ENCODE measurements at regions not wholly inside any gene's neighbourhood (a gene's known extent, or its start where the extent isn't known, plus 50 kb on each side); places are given as distances from the start of the nearest gene placed in this dataset.
"Not testable (repeated sequence)": the region's sequence is repeated elsewhere in the genome, so short reads cannot be mapped to it uniquely, and the experiment has no call there.

DNA sequence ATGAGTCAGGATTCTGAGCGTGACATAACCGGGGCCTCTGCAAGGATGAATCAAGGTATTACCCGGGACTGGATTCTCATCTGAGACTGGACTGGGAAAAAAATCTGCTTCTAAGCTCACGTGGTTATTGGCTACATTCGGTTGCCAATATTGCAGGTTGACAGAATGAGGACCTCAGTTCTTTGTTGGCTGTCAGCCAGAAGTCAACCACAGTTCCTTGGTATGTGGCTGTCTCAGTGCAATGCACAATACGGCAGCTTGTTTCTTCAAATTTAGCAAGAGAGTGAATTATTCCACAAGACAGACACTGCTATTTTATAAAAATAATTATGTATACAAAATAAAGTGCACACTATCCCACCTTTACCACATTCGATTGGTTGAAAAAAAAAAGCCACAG is 424.2 kb downstream of the KLHL4 start:
- no peak for DNase-seq (ENCODE audit: low spot score in 2 of 2)
- H3K36me3 ChIP-seq, result no peaks in the 10 kb centered on the region
- intact Hi-C loops (cut with DNase I), result no loop called here
- TF ChIP-seq, protein P1, sequence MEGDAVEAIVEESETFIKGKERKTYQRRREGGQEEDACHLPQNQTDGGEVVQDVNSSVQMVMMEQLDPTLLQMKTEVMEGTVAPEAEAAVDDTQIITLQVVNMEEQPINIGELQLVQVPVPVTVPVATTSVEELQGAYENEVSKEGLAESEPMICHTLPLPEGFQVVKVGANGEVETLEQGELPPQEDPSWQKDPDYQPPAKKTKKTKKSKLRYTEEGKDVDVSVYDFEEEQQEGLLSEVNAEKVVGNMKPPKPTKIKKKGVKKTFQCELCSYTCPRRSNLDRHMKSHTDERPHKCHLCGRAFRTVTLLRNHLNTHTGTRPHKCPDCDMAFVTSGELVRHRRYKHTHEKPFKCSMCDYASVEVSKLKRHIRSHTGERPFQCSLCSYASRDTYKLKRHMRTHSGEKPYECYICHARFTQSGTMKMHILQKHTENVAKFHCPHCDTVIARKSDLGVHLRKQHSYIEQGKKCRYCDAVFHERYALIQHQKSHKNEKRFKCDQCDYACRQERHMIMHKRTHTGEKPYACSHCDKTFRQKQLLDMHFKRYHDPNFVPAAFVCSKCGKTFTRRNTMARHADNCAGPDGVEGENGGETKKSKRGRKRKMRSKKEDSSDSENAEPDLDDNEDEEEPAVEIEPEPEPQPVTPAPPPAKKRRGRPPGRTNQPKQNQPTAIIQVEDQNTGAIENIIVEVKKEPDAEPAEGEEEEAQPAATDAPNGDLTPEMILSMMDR (IDR thresholded peaks at IDR 0.05), result no peak
- H3K27ac ChIP-seq, result no peak overlapping the region
- no peaks in the 10 kb centered on the region for H3K27me3 ChIP-seq
- H3K9me3 ChIP-seq, result no peaks in the 10 kb centered on the region
- no peak overlapping the region for H3K4me3 ChIP-seq
- no peaks in the 10 kb centered on the region for H3K4me1 ChIP-seq

DNA sequence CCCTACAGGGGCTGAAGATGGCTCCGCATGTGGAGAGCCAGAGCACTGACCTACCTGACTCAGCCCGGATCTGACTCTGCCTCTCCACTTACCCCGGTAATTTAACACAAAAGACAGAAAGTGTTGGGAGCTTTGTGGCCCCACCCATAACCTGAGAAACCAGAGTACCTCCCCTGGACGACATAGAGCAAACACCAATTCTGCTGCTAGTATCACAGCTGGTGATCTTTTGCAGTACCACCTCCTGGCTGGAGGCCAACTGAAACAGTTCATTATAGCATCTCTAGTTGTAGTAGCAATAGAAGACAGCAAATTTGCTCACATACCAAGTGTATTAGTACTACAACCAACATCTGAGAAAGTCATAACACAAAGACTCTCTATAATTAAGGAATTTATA is 443.9 kb downstream of the KLHL4 start:
- DNase-seq (ENCODE audit: low spot score in 2 of 2), result no peak
- no peak overlapping the region for H3K27ac ChIP-seq
- H3K4me1 ChIP-seq, result no peaks in the 10 kb centered on the region
- no peaks in the 10 kb centered on the region for H3K27me3 ChIP-seq
- H3K4me3 ChIP-seq, result no peak overlapping the region
- H3K36me3 ChIP-seq, result no peaks in the 10 kb centered on the region
- H3K9me3 ChIP-seq, result no peaks in the 10 kb centered on the region
- TF ChIP-seq, protein P1 (IDR thresholded peaks at IDR 0.05), result no peak
- intact Hi-C loops (cut with DNase I), result no loop called here

DNA sequence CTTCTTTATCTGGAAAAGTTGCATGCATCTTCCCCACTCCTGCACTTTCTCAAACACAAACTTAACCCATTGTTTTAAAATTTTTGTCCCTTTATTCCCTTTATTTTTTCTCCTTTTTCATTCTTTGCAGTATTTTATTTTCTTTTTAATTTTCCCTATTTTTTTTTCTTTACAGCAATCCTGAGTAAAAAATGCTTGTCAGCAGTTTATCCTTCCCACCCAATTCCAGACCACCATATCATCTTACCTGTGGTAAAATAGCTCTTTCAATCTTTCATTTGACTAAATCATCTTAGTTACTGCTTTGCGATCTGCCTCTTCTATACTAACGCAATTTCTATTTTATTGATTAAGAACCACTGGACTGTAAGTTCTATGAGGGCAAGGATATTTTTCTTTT is 450.5 kb downstream of the KLHL4 start:
- Histone ChIP-seq H3K27ac (no peak overlapping the region), H3K9me3 (no peaks in the 10 kb centered on the region), H3K4me1 (no peaks in the 10 kb centered on the region), H3K27me3 (no peaks in the 10 kb centered on the region), H3K4me3 (no peak overlapping the region), H3K36me3 (no peaks in the 10 kb centered on the region)
- DNase-seq (ENCODE audit: low spot score in 2 of 2), result no peak
- intact Hi-C loops (cut with DNase I), result no loop called here
- TF ChIP-seq, protein P1 (IDR thresholded peaks at IDR 0.05), result no peak

DNA sequence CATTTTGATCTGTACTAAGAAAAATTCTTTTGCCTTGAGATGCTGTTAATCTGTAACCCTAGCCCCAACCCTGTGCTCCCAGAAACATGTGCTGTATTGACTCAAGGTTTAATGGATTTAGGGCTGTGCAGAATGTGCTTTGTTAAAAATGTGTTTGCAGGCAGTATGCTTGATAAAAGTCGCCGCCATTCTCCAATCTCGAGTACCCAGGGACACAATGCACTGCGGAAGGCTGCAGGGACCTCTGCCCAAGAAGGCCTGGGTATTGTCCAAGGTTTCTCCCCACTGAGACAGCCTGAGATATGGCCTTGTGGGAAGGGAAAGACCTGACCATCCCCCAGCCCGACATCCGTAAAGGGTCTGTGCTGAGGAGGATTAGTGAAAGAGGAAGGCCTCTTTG is 454.5 kb downstream of the KLHL4 start:
- H3K27ac ChIP-seq; intact Hi-C loops (cut with DNase I); H3K9me3 ChIP-seq; H3K27me3 ChIP-seq; H3K36me3 ChIP-seq; DNase-seq (ENCODE audit: low spot score in 2 of 2); H3K4me3 ChIP-seq; H3K4me1 ChIP-seq: not testable (repeated sequence)

DNA sequence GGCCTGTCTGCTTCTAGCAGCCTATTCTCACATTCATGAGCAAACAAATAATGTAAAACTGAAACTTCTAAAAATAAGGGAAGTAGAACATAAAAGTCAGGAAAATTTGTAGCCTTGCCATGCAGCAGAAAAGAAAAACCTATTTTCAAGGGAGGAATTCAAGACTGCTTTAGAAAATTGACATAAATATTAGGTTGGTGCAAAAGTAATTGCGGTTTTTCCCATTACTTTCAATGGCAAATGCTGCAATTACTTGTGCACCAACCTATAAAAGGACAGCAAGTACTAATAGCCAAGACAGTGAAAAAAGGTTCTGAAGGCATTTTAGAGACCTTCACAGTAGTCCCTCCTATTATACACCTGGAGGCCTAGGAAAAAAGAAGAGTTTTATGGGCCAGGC is 457.8 kb downstream of the KLHL4 start:
- H3K9me3 ChIP-seq, result no peaks in the 10 kb centered on the region
- TF ChIP-seq, protein P1 (IDR thresholded peaks at IDR 0.05), result no peak
- H3K4me3 ChIP-seq, result no peak overlapping the region
- H3K27ac ChIP-seq, result no peak overlapping the region
- H3K36me3 ChIP-seq, result no peaks in the 10 kb centered on the region
- no peaks in the 10 kb centered on the region for H3K4me1 ChIP-seq
- no peaks in the 10 kb centered on the region for H3K27me3 ChIP-seq
- no peak for DNase-seq (ENCODE audit: low spot score in 2 of 2)
- intact Hi-C loops (cut with DNase I), result no loop called here

DNA sequence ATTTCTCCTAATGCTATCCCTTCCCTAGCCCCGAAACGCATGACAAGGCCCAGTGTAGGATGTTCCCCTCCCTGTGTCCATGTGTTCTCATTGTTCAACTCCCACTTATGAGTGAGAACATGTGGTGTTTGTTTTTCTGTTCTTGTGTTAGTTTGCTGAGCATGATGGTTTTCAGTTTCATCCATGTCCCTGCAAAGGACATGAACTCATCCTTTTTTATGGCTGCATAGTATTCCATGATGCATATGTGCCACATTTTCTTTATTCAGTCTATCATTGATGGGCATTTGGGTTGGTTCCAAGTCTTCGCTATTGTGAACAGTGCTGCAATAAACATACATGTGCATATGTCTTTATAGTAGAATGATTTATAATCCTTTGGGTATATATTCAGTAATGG is 490.3 kb downstream of the KLHL4 start:
- H3K36me3 ChIP-seq; H3K4me1 ChIP-seq; H3K27ac ChIP-seq; H3K27me3 ChIP-seq; intact Hi-C loops (cut with DNase I); H3K4me3 ChIP-seq; DNase-seq (ENCODE audit: low spot score in 2 of 2): not testable (repeated sequence)
- H3K9me3 ChIP-seq, result peaks cover 0 to 12% of the 10 kb centered on the region in 2 donors

DNA sequence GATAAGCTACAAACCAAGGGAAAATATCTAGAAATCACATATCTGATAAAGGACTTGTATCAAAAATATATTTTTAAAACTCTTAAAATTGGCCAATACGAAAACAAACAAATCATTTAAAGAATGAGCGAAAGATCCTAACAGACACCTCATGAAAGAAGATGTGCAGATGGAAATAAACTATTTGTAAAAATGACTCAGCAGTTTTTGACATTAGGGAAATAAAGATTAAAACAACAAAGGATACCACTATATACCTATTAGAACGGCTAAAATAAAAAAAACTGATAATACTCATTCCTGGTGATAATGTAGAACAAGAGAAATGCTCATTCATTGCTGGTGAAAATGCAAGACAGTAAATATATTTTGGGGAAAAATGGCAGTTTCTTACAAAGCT is 506.4 kb downstream of the KLHL4 start:
- intact Hi-C loops (cut with DNase I), result no loop called here
- H3K4me1 ChIP-seq, result no peaks in the 10 kb centered on the region
- DNase-seq (ENCODE audit: low spot score in 2 of 2), result no peak
- no peaks in the 10 kb centered on the region for H3K27me3 ChIP-seq
- TF ChIP-seq, protein P1 (IDR thresholded peaks at IDR 0.05), result no peak
- H3K9me3 ChIP-seq, result no peaks in the 10 kb centered on the region
- no peaks in the 10 kb centered on the region for H3K36me3 ChIP-seq
- no peak overlapping the region for H3K4me3 ChIP-seq
- H3K27ac ChIP-seq, result no peak overlapping the region
